ENCODE measurements at regions not wholly inside any gene's neighbourhood (a gene's known extent, or its start where the extent isn't known, plus 50 kb on each side); places are given as distances from the start of the nearest gene placed in this dataset.
"Not testable (repeated sequence)": the region's sequence is repeated elsewhere in the genome, so short reads cannot be mapped to it uniquely, and the experiment has no call there.

GRCh38 chr4:62595265-62595664, 1395.1 kb downstream of the ADGRL3 start:
- FAIRE-seq; H4K20me1 ChIP-seq (ENCODE audit: control insufficient read depth, extremely low read depth, insufficient read depth, low read length); H3K27ac ChIP-seq (ENCODE audit: control insufficient read depth, insufficient read depth, low read length); H2AFZ ChIP-seq (ENCODE audit: control insufficient read depth, low read length); H3K4me1 ChIP-seq (ENCODE audit: control insufficient read depth, extremely low read depth, insufficient read depth, low read length); H3K79me2 ChIP-seq (ENCODE audit: control insufficient read depth, insufficient read depth, low read length); dilution Hi-C loops (cut with MboI; ENCODE audit: extremely low pct_ligation_motif_present, low sequenced_read_pairs); H3K4me2 ChIP-seq (ENCODE audit: control insufficient read depth, extremely low read depth, insufficient read depth, low read depth, low read length); H3K27me3 ChIP-seq (ENCODE audit: control insufficient read depth, extremely low read depth, insufficient read depth, low read length); H3K9me3 ChIP-seq (ENCODE audit: control insufficient read depth, low read depth, low read length); H3K9me1 ChIP-seq (ENCODE audit: control insufficient read depth, extremely low read depth, insufficient read depth, low read length); H3K36me3 ChIP-seq (ENCODE audit: control insufficient read depth in 2 of 2, extremely low read depth in 1 of 2, insufficient read depth in 2 of 2, low read length in 2 of 2); DNase-seq (ENCODE audit: low read depth, low spot score); H3K4me3 ChIP-seq (ENCODE audit: control insufficient read depth in 2 of 3, extremely low read depth in 1 of 3, insufficient read depth in 2 of 3, low read depth in 1 of 3, low read length in 3 of 3); H3K9ac ChIP-seq (ENCODE audit: control insufficient read depth, extremely low read depth, insufficient read depth, low read length): not testable (repeated sequence)
- peak in 1 of 3 experiments; percentile 39 for TF ChIP-seq CTCF (optimal IDR thresholded peaks at IDR 0.05 in 1 of 3, IDR thresholded peaks at IDR 0.05 in 1 of 3, conservative IDR thresholded peaks at IDR 0.05 in 1 of 3; ENCODE audit: extremely low read depth in 1 of 3, insufficient read depth in 2 of 3, low read length in 3 of 3)

GRCh38 chr4:62591756-62592155, 1391.6 kb downstream of the ADGRL3 start:
- Histone ChIP-seq H2AFZ (ENCODE audit: control insufficient read depth, low read length) (no peak overlapping the region), H3K9ac (ENCODE audit: control insufficient read depth, extremely low read depth, insufficient read depth, low read length) (no peak overlapping the region), H3K36me3 (ENCODE audit: control insufficient read depth in 2 of 2, extremely low read depth in 1 of 2, insufficient read depth in 2 of 2, low read length in 2 of 2) (no peaks in the 10 kb centered on the region), H3K4me2 (ENCODE audit: control insufficient read depth, extremely low read depth, insufficient read depth, low read depth, low read length) (no peak overlapping the region), H3K27ac (ENCODE audit: control insufficient read depth, insufficient read depth, low read length) (no peak overlapping the region), H3K79me2 (ENCODE audit: control insufficient read depth, insufficient read depth, low read length) (no peaks in the 10 kb centered on the region), H3K9me1 (ENCODE audit: control insufficient read depth, extremely low read depth, insufficient read depth, low read length) (no peaks in the 10 kb centered on the region), H3K4me3 (ENCODE audit: control insufficient read depth in 2 of 3, extremely low read depth in 1 of 3, insufficient read depth in 2 of 3, low read depth in 1 of 3, low read length in 3 of 3) (no peak overlapping the region), H3K4me1 (ENCODE audit: control insufficient read depth, extremely low read depth, insufficient read depth, low read length) (no peaks in the 10 kb centered on the region), H4K20me1 (ENCODE audit: control insufficient read depth, extremely low read depth, insufficient read depth, low read length) (no peaks in the 10 kb centered on the region), H3K9me3 (ENCODE audit: control insufficient read depth, low read depth, low read length) (no peaks in the 10 kb centered on the region), H3K27me3 (ENCODE audit: control insufficient read depth, extremely low read depth, insufficient read depth, low read length) (no peaks in the 10 kb centered on the region)
- no peak for DNase-seq (ENCODE audit: low read depth, low spot score)
- TF ChIP-seq EZH2 (IDR thresholded peaks at IDR 0.05; ENCODE audit: low read length) (no peak), CTCF (optimal IDR thresholded peaks at IDR 0.05 in 1 of 3, IDR thresholded peaks at IDR 0.05 in 1 of 3, conservative IDR thresholded peaks at IDR 0.05 in 1 of 3; ENCODE audit: extremely low read depth in 1 of 3, insufficient read depth in 2 of 3, low read length in 3 of 3) (no peak)
- FAIRE-seq, result no peak
- dilution Hi-C loops (cut with MboI; ENCODE audit: extremely low pct_ligation_motif_present, low sequenced_read_pairs), result no loop called here

All from keratinocyte (primary cell).